HG02973 (cell line): ENCODE measurements at regions not wholly inside any gene's neighbourhood (a gene's known extent, or its start where the extent isn't known, plus 50 kb on each side); places are given as distances from the start of the nearest gene placed in this dataset.

Experiments
- ATAC-seq: cut with Tn5 transposase; IDR thresholded peaks from one replicate; pipeline ENCODE4 v1.9.1; 2021; ENCODE audit warnings: moderate library complexity; ENCODE audit not compliant: unreplicated experiment

DNA sequence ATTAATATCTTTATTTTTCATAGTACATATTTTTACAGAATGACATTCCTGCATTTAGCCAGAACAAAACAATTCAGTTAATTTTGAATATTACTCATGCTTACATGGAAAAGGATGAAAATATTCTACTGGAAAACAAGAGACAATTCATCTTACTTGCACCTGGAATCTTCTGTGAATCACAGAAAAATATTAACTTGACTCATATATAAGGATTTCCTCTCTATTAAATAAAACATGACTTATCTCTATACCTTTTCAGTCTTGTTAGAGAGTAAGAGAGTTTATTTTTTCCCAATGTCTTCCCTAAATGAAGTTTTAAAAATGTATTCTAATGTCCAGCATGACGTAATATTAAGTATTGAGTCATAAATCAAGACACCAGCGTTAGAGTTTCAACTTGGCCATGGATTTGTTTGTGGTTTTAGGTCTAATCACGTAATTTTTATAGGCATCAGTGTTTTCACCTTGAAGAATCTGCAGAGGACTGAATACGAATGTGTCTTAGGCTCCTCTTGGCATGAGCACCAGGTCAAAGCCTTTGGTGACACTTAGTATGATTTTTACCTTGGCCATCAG lies 445.1 kb upstream of the JAG1 start:
- no peak for ATAC-seq

DNA sequence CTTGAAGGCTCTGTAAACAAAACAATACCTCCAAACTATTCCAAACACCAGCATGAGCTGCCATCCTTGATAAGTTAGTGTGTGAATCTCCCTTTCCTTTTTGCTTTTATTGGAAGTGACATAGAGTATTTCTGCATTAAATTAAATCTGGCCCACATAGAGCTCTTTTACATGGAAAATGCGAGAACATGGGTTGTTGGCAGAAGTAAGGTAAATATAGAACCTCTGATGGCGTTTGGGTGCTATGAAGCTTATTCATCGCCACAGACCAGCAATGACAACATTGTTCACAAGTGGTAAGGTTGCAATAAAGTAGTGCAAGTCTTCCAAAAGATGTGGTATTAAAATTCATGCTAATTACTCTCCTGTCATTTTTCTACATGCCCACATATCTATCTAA lies 445.8 kb upstream of the JAG1 start:
- no peak for ATAC-seq

DNA sequence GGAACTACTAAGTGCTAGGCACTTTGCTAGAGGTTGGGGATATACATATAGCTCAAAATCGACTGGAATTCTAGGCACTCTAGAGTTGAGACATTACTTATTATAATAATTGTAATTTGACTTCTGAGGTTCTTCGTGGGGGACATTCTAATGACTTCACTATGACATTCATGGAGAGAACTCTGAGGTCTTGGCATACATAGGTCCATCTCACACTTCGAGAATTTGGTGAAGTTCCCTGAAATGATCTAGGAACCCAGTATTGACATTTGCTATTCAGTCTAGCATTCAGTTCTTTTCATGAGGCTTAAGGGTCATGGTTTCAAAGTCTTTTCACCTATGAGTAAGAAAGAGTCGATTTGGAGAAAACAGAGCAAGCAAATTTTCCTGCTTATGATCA lies 446.6 kb upstream of the JAG1 start:
- no peak for ATAC-seq

DNA sequence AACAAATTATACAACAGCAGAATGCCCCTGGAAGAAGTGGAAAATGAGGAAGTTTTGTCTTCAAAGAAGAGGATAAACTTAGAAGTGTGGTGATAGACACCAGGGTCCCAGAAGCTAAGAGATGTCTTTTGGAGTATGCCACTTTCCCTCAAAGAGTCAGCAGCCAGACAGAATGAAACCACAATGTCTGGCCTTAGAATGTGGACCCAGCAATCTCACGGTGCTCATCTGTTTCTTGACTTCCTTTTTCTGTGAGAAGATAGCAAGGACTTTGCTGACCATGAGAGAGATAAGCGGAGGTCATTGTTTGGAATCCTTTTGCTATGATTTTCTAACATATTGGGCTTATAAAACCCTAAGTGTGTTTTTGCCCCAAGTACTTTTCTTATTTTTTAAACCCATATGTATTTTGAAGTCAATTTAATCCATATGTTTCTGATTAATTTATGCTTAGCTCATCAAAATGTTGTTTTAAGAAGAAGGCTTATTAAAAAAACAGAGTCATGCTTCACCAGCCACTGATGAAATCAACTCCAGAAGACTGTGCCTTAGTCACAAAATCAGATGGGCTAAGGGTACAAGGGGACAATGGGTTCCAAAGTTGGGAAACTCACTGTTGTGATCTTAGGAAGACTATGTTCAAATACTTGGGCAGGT lies 451.2 kb upstream of the JAG1 start:
- no peak for ATAC-seq

DNA sequence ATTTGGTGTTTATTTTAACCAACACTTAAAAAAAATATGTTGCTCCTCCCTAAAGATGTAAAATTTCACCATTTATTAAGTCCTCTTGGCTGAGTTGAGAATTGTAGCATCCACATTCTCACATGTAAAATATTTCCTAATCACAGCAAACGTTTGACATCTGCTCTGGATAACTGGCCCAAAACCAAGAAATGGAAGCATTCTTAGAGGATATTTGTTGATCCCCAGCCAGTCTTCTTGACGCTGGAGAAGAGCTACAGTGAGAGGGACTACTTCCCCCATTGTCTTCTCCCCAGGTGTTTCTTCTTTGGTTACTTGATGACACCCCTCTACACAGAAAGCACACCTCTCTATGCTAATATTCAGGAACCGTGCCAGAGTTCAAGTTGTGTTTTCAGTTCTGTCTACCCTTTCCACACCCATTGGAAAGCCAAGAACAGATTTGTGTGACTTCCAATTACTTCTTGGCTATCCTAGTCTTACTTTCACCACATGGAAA lies 454.5 kb upstream of the JAG1 start:
- no peak for ATAC-seq

DNA sequence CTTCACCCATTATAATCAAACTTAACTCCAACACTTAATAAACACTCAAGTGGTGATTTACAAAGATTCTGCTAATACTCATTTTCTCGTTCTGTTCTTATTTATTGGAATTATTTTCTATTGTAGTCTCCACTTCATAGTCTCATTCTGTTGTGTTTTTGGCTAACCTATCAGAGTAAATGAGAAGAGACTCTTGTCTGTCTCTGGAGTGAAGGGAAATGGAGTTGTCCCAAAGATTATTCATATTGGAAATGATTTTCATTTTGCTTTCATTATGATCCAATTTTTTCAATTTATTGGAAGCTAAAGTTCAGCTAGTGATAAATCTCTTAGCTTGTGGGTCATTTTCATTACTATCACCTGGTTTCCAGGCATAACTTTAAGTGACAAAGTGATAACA lies 454.9 kb upstream of the JAG1 start:
- no peak for ATAC-seq

DNA sequence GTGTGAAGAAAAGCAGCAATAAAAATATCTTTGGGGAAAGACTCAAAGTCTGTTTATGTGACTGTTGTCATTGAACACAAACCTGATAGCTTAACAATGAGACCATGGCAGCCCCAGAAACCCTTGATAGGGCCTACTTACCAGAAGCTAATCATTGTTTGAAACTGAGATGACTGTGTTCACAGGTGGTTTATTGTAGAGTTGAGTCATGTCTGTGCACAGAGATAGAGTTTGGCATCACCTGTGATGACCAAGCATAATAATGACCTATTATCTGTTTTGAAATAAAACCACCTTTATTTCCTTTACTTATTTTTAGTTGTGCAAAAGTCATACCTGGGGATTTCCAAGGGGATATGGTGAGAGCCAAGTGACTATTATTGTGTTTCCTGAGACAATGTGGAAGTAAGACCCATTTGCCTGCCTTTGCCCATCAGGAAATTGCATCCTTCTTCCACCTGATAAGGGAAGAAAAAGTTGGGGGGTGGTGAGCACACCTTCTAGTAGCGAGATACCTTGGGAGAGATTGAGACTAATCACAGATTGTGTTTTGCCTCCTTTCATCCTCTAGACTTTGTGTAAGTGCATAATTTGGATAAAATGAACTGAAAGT lies 456.9 kb upstream of the JAG1 start:
- no peak for ATAC-seq

DNA sequence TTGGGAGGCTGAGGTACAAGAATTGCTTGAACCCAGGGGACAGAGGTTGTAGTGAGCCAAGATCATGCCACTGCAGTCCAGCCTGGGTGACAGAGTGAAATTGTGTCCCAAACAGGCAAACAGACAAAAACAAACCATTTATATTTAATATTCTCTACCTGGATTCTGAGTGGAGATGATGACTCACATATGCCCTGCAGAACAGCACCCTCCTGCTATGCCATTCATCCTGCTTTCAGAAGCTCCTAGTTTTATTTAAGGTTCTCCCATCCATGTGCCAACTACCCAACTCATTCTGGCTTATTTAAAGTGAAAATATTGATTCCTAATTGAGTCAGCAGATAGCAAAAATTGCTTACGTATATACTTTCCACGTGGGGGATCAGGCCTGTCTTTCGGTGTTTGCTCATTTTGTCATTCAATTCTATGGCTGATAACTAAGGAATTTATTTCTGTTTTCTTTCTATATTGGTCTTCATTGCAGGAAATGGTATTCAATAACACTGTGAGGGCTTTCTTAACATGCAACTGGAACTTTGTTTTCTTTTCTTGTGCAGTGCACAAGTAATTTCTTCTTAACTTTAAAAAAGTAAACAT lies 459.1 kb upstream of the JAG1 start:
- no peak for ATAC-seq

DNA sequence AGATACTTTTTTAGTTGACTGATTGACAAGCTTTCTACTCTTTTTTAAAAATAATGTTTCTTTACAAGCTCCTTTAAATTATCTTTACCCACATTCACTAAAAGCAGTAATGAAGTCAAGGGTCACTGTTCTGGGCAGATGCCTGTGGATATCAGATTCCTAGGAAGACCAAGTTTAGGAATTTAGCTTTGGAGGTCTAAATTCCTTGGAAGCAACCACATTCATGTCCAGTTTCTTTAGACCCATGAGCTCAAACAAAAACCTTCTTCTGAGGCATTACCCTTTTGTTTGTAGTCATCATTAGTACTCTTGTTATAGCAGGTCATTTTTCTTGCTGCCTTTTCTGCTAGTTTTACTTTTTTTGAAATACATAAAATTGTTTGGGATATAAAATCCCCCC lies 462.9 kb upstream of the JAG1 start:
- ATAC-seq = no peak

DNA sequence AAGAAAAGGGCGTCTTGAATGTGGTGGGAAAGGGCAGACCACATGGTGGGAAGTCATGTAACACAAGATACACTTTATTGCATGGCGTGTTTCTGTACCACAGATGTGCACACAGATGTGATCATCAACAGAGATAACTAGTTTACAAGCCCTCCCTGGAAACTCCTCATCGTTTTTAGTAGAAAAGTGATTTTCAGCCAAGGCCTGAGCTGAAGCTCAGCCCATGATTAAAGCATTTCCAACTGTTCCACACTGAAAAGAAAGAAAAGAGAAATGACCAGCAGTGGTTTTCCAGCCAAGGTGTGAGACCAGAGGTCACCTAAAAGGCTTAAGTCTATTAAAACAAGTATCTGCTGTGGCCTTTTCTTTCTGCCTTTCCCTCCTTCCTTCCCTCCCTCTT lies 463.9 kb upstream of the JAG1 start:
- no peak for ATAC-seq

DNA sequence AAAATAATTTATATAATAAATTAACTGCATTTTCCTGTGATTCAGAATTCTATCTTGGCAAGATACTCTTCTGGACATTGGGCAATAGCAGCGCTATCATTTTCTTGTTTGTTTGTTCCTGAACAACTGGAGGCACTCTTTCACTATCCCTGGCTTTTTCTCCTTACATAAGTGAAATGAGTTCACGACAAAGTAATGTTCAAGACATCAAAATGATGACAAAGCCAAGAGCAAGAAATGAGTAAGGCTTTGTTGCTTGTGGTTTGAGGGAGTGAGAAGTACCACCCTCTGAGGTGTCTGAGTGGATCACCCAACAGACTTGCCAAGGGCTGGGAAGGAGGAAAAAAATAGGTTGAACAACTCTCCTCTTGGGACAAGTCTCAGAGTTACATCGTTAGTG lies 466.6 kb upstream of the JAG1 start:
- no peak for ATAC-seq

DNA sequence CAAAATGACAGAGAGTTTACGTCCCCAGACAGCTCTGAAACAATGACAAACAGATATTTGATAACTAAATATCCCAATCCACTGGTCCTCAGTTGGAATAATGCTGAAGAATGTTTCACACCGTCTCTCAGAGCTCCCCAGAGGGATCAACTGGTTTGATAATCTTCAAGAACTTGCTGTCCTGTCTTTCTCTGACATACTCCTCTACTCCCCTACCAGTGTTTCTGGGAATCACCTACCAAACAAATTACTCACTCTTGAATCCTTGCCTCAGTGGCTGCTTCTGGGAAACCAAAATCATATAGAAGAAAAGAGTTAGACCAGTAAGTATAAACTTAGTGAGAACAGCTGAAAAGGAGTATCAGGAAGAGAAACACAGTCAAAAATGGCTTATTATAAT lies 469.7 kb upstream of the JAG1 start:
- no peak for ATAC-seq

DNA sequence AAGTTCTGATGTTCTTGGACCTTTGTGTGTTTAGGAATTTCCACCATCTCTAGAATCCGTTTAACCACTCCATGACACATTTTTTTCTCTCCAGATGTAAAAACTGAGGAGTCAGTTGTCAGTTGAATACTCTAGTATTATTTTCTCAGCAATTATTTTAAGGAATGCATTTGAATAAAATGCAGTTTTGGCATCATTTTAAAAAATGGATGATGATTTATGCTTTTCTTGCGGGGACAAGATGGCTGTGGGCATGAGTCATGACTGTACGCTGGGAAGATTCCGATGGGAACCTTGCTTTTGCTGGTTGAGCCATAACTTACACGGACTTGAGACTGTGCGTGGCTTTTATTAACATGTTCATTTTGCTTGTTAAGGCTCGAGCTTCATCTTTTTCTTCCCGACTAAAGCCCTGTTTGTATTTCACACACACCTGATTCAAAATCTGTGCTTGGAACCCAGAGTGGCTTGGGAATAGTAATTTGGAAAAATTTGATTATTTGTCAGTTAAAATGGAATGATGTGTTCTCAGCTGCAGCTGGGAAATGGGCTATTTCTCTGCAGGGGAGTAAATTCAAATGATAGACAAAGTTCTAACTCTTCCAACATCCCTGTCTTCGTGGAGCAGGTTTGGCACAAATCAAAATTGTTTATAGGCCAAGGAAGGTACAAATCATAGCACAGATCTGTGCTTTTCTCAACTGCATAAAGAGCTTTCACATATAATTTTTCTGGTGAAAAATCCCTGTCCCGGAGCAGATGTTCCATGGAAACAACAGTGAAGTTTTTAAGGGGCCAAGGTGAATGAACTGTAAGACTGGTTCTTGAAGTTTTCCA lies 470.5 kb upstream of the JAG1 start:
- no peak for ATAC-seq

DNA sequence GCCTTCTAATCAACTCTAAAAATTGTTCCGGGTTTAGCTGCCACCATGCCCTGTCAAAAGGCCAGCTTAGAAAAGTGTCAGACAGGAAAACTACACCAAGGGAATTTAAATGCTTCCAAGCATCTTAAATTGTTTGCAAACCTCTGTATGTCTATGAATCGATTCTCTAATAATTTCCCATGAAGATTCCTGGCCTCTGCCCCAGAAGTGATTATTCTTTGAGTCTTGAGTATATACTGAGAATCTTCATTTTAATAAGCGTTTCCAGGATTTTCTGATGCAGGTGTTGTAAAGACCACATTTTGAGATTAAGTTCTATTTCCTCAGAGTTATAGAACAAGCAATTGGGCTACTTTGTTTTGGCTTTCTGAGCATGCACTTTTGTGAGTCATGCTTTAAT lies 471.8 kb upstream of the JAG1 start:
- ATAC-seq = no peak

DNA sequence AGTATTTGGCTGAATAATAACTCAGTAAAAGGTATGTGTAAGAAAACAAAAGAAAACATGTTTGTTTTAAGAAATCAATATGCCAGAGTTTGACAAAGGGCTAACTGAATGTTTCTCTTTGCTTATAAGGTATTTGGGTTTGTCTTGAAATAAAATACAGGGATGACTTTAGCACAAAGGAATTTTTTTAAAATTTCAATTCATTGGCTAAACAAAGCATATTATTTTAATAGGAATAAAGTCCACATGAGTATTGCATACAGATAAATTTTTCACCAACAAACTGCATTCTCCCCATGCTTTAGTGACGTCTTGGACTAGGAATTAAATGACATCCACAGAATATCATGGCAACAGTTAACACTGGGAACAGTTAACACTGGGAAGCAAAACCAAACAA lies 480.0 kb upstream of the JAG1 start:
- no peak for ATAC-seq

DNA sequence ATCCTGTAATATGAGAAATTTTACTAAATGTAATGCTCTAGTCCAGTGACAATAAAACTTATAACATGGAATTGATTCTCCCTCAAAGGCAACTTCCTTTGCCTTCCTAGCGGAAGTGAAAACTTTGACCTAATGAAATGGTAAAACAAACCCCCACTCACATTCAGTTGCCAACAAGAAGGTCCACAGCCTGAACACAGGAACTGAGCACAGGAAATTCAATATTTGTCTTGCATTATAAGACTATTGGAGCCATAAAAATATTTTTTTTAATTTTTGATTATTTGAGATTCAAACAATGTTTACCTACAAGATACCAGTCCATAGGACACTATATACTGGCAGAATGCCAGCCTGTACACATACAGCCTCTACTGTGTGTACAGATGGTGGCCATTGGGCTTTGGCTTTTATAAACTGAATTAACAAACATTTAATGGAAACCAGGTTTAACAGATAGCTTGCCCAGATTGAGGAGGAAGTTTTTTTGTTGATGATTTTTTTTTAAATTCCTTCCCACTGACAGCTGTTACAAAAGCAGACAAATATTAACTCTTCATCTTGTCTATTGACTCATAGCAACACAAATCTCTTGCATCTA lies 481.5 kb upstream of the JAG1 start:
- ATAC-seq = no peak

DNA sequence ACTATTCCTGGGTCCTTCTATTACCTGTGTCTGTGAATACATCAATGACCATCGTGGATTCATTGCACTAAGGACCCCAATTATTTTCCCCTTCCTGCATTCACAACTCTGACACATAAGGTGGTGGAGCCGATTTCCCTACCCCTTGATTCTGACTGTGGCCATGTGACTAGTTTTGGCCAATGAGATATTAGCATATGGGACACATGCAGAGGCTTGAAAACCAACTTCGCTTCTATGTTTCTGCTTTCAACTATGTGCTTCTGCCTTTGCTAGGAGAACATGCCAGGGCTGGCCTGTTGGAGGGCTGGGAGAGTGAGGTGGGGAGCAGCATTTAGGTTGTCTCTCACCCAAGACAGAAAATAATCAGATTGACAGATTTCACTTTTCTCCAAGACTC lies 483.1 kb upstream of the JAG1 start:
- ATAC-seq = no peak

DNA sequence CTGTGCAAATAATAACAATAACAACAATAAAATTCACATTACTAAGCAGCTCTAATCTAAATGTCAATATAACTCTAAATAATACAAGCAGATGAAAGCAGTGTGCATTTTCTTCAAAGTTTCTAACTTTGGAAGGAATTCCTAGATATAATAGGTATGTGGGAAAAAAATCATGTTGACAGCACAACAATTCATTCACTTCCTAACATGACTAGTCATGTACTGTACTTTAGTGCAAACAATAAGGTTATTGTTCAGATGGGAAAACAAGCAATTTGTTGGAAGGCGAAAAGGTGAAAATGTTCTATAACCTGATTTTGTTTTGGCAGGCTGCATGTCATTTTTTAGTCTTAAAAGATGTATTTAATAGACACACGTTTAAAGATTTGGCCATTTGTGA lies 484.3 kb upstream of the JAG1 start:
- no peak for ATAC-seq

DNA sequence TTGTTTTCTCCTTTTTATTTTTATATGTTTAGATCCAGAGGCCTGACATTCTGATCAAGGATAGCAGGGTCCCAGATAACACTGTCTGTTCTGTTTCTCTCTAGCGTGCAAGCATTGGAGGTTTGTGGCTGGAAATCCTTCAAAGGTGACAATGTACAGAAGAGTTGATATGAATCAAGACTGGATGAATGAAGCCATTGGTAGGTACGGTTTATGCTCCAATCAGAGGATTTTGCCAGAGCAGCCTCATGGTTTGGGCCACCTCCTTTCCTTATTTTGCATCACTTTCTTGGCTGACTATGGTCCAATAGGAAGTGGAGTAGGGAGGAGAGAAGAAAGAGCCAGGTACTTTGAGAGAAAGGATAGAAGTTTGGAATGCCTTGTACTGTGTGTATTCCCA lies 484.8 kb upstream of the JAG1 start:
- no peak for ATAC-seq

DNA sequence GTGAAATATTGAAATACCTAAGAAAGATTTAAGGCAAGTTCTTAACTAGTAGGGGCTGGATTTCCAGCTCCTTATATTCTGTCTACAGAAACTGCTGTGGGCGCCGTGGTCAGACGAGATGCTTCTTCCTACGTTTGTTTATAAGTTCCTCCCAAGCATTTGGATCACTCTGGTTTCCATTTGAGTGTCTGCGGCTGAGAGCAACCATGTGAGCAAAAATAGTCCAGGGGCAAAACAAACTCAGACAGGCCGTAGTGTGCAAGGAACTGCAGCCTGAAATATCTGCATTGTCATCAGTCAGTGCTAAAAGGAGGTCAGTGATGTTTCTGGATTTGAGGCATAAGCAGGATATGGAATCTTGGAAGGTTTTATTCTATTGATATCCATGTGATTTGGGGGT lies 485.9 kb upstream of the JAG1 start:
- no peak for ATAC-seq
